ENCODE measurements at regions not wholly inside any gene's neighbourhood (a gene's known extent, or its start where the extent isn't known, plus 50 kb on each side); places are given as distances from the start of the nearest gene placed in this dataset.

GRCh38 chr2:186910996-186911395, 62.0 kb upstream of the ZSWIM2 start:
- TF ChIP-seq CTCF (IDR thresholded peaks at IDR 0.05; ENCODE audit: insufficient read depth, low read length, poor library complexity, severe bottlenecking) (no peak), EZH2phosphoT487 (conservative IDR thresholded peaks at IDR 0.05; ENCODE audit: low read length) (no peak)
